Muscle of leg (tissue), 3 donors: ENCODE measurements at regions not wholly inside any gene's neighbourhood (a gene's known extent, or its start where the extent isn't known, plus 50 kb on each side); places are given as distances from the start of the nearest gene placed in this dataset.

ENCODE experiments used
- DNase-seq: peaks from one replicate; pipeline ENCODE4 v3.0.0; 2013
- H3K27ac ChIP-seq: one replicate; pipeline ENCODE4 v1.5.1; 2013; ENCODE audit warnings: mild to moderate bottlenecking, low read length, control low read depth
- H3K27me3 ChIP-seq: one replicate; pipeline ENCODE4 v1.6.1; 2013; ENCODE audit warnings: low read length; ENCODE audit not compliant: control insufficient read depth, insufficient read depth
- H3K36me3 ChIP-seq: one replicate; pipeline ENCODE4 v1.6.1; 2013; ENCODE audit warnings: low read length; ENCODE audit not compliant: control insufficient read depth, insufficient read depth
- H3K4me1 ChIP-seq: one replicate; pipeline ENCODE4 v1.6.1; 2013; ENCODE audit warnings: low read length; ENCODE audit not compliant: control insufficient read depth, insufficient read depth
- H3K4me3 ChIP-seq: one replicate; pipeline ENCODE4 v1.5.1; 2013; ENCODE audit warnings: low read length, control low read depth
- H3K9me3 ChIP-seq: replicated peaks from 2 replicates; pipeline ENCODE4 v1.6.1; 2013; ENCODE audit warnings: low read depth, low read length; ENCODE audit not compliant: control insufficient read depth
- WGBS: methylation state at CpG from one replicate; pipeline ENCODE4 v1.1.5; 2013; ENCODE audit warnings: missing lambda C conversion rate; ENCODE audit not compliant: insufficient coverage; 5-methylcytosine and 5-hydroxymethylcytosine counted together

DNA sequence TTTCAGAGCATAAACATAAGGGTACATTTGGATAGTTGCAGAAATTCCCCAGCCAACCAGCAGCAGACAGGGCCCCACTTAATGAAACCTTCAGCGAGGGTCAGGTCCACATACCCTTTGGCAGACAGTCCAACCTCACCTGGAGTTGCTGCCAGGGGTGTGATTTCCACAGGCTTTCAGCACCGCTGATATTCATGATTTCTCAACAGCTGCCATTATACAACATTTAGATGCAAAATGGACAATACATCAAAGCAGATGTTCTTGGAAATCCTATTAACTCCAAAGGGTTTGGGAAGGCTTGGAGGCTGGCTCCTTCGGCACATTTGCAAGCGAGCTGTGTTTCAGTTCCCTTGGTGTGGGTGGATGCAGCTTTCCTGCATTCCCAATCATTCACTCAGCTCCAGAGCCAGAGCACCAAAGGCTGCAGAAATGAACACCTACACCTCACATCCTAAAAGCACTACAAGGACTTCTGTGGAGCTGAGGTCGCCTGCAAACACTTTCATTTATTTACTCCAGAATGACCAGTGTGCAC lies 147.2 kb upstream of the VSTM2B start:
- 67% methylated on average over 1 of the region's 5 CpGs for WGBS
- DNase-seq = no peak
- H3K27me3 ChIP-seq = peaks cover 31% of the 10 kb centered on the region
- peaks cover 14% of the 10 kb centered on the region for H3K4me1 ChIP-seq
- no peaks in the 10 kb centered on the region for H3K9me3 ChIP-seq
- no peak overlapping the region for H3K4me3 ChIP-seq
- no peak overlapping the region for H3K27ac ChIP-seq
- H3K36me3 ChIP-seq = no peaks in the 10 kb centered on the region

GRCh38 chr19:29379257-29380021 lies 146.4 kb upstream of the VSTM2B start:
- DNase-seq = peak; percentile 34

GRCh38 chr19:29380581-29380980 lies 145.2 kb upstream of the VSTM2B start:
- 73% methylated on average over 3 of the region's 5 CpGs for WGBS
- no peak for DNase-seq
- Histone ChIP-seq H3K4me1 (peaks cover 14% of the 10 kb centered on the region), H3K36me3 (no peaks in the 10 kb centered on the region), H3K4me3 (no peak overlapping the region), H3K9me3 (no peaks in the 10 kb centered on the region), H3K27ac (no peak overlapping the region), H3K27me3 (peaks cover 34% of the 10 kb centered on the region)

More at GRCh38 chr19:29379257-29380021, 146.4 kb upstream of the VSTM2B start:
- 28% methylated on average over 8 of the region's 13 CpGs for WGBS
- Histone ChIP-seq H3K4me3 (no peak overlapping the region), H3K27me3 (peaks cover 32% of the 10 kb centered on the region), H3K9me3 (no peaks in the 10 kb centered on the region), H3K36me3 (no peaks in the 10 kb centered on the region), H3K4me1 (peaks cover 14% of the 10 kb centered on the region), H3K27ac (no peak overlapping the region)

DNA sequence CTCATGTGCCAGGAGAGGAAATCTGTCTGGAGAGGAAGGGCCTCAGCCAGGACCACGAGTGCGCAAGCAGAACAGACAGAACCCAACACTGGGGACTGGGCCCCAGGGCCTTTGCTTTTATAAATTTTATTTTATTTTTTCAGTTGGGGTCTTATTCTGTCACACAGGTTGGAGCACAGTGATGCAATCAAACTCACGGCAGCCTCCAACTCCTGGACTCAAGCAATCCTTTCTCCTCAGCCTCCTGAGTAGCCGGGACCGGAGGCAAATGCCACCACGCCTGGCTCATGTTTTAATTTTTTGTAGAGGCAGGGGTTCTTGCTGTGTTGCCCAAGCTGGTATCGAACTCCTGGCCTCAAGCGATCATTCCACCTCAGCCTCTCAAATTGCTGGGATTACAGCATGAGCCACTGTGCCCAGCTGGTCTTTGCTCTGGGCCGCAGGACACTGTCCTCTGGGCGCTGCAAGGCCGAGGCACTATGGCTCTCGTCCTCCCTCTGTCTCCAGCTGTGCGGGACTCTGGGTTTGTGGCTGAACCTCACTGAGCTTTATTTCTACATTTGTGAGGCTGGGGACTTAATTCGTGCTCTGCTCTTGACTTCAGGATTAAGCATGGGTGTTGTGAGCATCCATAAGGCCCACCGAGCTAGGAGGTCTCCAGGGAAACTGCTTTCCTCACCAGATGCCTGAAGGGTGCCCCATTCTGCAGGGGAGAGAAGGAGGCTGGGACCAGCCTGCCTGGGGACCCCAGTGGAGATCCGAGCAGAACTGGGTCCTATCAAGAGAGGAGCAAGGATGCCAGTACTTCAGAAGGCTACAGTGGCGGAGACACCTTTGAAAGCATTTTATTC lies 144.2 kb upstream of the VSTM2B start:
- no peaks in the 10 kb centered on the region for H3K9me3 ChIP-seq
- no peak for DNase-seq
- H3K4me3 ChIP-seq = no peak overlapping the region
- peaks cover 38% of the 10 kb centered on the region for H3K27me3 ChIP-seq
- H3K27ac ChIP-seq = no peak overlapping the region
- 90% methylated on average over 10 of the region's 17 CpGs for WGBS
- H3K4me1 ChIP-seq = peaks cover 14% of the 10 kb centered on the region
- H3K36me3 ChIP-seq = no peaks in the 10 kb centered on the region

DNA sequence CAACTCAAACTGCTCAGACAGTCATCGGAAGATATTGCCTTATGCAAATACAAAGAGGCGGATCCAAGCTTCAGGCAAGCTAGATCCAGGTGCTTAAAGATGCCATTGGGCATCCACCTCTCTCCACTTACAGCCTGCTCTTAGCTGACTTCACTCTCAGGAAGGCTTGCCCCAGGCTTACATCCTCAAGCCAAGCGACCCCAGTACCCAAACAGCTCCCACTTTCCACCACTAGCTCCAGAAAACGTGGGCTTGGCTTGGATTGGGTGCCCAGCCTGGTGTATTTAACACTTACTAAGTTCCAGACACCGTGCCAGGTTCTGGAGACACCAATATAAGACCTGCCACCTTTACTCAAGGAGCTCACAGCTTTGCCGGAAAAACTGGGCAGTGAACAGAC lies 142.1 kb upstream of the VSTM2B start:
- no peak overlapping the region for H3K4me3 ChIP-seq
- no peaks in the 10 kb centered on the region for H3K9me3 ChIP-seq
- H3K4me1 ChIP-seq = peaks cover 14% of the 10 kb centered on the region
- no peaks in the 10 kb centered on the region for H3K36me3 ChIP-seq
- DNase-seq = no peak
- 79% methylated on average over 6 of the region's 6 CpGs for WGBS
- H3K27ac ChIP-seq = no peak overlapping the region
- H3K27me3 ChIP-seq = peaks cover 30% of the 10 kb centered on the region

DNA sequence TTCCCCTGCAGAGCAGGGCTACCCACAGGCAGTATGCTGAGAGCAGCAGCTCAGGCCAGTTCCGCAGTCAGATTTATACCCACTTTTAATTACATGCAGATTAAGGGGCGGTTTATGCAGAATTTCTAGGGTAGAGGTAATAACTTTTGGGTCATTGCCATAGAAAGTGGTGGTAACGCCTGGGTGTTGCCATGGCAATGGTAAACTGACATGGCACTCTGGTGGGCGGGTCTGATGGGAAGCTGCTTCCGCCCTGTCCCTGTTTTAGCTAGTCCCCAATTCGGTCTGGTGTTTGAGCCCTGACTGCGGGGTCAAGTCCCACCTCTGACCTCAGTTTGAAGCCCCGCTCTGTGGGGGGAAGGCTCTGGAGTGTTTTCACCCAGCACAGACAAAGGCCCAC lies 141.1 kb upstream of the VSTM2B start:
- 70% methylated on average over 6 of the region's 8 CpGs for WGBS
- Histone ChIP-seq H3K36me3 (no peaks in the 10 kb centered on the region), H3K9me3 (no peaks in the 10 kb centered on the region), H3K27me3 (peaks cover 23% of the 10 kb centered on the region), H3K4me3 (no peak overlapping the region), H3K27ac (no peak overlapping the region), H3K4me1 (peaks cover 10% of the 10 kb centered on the region)
- DNase-seq = no peak

- H3K27ac ChIP-seq = no peak overlapping the region
- H3K4me1 ChIP-seq = peaks cover 4% of the 10 kb centered on the region
- no peaks in the 10 kb centered on the region for H3K36me3 ChIP-seq
- WGBS = 45% methylated on average over 8 of the region's 13 CpGs
- H3K27me3 ChIP-seq = peaks cover 17% of the 10 kb centered on the region
- H3K4me3 ChIP-seq = no peak overlapping the region
- DNase-seq = peak; percentile 30
- H3K9me3 ChIP-seq = no peaks in the 10 kb centered on the region
These were observed 140.5 kb upstream of the VSTM2B start for GRCh38 chr19:29385191-29385795.

GRCh38 chr19:29386970-29387369 lies 138.8 kb upstream of the VSTM2B start:
- Histone ChIP-seq H3K27me3 (peaks cover 13% of the 10 kb centered on the region), H3K4me3 (no peak overlapping the region), H3K4me1 (peaks cover under 1% of the 10 kb centered on the region), H3K36me3 (no peaks in the 10 kb centered on the region), H3K9me3 (peaks cover 8% of the 10 kb centered on the region), H3K27ac (no peak overlapping the region)
- DNase-seq = no peak
- 56% methylated on average over 3 of the region's 5 CpGs for WGBS

DNA sequence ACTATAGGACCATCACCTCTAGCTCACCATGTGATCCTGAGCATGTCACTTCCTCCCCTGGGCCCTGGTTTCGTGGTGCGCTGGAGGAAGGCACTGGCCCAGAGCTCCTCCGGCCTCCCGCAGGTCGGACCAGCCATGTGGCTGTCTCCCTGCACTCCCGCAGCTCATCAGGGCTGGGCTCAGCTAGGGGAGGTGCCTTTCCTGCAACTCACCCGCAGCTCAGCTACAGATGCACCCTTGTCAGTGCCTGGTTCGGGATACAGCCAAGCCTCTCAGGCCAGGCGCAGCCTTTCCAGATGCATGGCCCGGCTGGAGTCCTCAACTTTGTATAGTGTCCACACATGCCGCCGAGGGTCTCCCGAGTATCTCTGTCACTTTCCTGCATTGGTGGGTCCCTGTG lies 138.2 kb upstream of the VSTM2B start:
- H3K36me3 ChIP-seq = no peaks in the 10 kb centered on the region
- H3K4me1 ChIP-seq = no peaks in the 10 kb centered on the region
- peaks cover 13% of the 10 kb centered on the region for H3K27me3 ChIP-seq
- DNase-seq = no peak
- H3K9me3 ChIP-seq = peaks cover 9% of the 10 kb centered on the region
- H3K27ac ChIP-seq = no peak overlapping the region
- H3K4me3 ChIP-seq = no peak overlapping the region
- WGBS = 78% methylated on average over 13 of the region's 13 CpGs

- WGBS = 20% methylated on average over 2 of the region's 3 CpGs
- H3K27me3 ChIP-seq = peaks cover 9% of the 10 kb centered on the region
- DNase-seq = peak; percentile 35
- H3K36me3 ChIP-seq = no peaks in the 10 kb centered on the region
- peaks cover 9% of the 10 kb centered on the region for H3K9me3 ChIP-seq
- H3K4me1 ChIP-seq = no peaks in the 10 kb centered on the region
- no peak overlapping the region for H3K4me3 ChIP-seq
- H3K27ac ChIP-seq = no peak overlapping the region
These were observed 136.3 kb upstream of the VSTM2B start for GRCh38 chr19:29389495-29389894.
